ENCODE measurements at regions not wholly inside any gene's neighbourhood (a gene's known extent, or its start where the extent isn't known, plus 50 kb on each side); places are given as distances from the start of the nearest gene placed in this dataset.

GRCh38 chr14:86961106-86961716, 1031.8 kb downstream of the GALC start:
- TF ChIP-seq CTCF (IDR thresholded peaks at IDR 0.05), result peak in 1 of 3 experiments; percentile 17
- no peak for TF ChIP-seq POLR2A (IDR thresholded peaks at IDR 0.05; ENCODE audit: low read depth)
- TF ChIP-seq POLR2AphosphoS5 (IDR thresholded peaks at IDR 0.05), result no peak
- TF ChIP-seq EP300 (IDR thresholded peaks at IDR 0.05), result no peak
